IPS-15b (cell line): ENCODE measurements at regions not wholly inside any gene's neighbourhood (a gene's known extent, or its start where the extent isn't known, plus 50 kb on each side); places are given as distances from the start of the nearest gene placed in this dataset.

Experiments
- H3K27me3 ChIP-seq: one replicate; pipeline ENCODE4 v1.6.1; 2013; ENCODE audit warnings: low read length; ENCODE audit not compliant: control insufficient read depth, insufficient read depth
- H3K36me3 ChIP-seq: one replicate; pipeline ENCODE4 v1.6.1; 2013; ENCODE audit warnings: low read length; ENCODE audit not compliant: control insufficient read depth, insufficient read depth
- H3K4me1 ChIP-seq: one replicate; pipeline ENCODE4 v1.6.1; 2013; ENCODE audit warnings: mild to moderate bottlenecking, low read length; ENCODE audit not compliant: control insufficient read depth, insufficient read depth
- H3K4me3 ChIP-seq: one replicate; pipeline ENCODE4 v1.5.1; 2013; ENCODE audit warnings: low read depth, low read length
- H3K9ac ChIP-seq: one replicate; pipeline ENCODE4 v1.6.1; 2013; ENCODE audit warnings: low read depth, mild to moderate bottlenecking, low read length
- H3K9me3 ChIP-seq: one replicate; pipeline ENCODE4 v1.6.1; 2013; ENCODE audit warnings: mild to moderate bottlenecking, low read length; ENCODE audit not compliant: control insufficient read depth, insufficient read depth

DNA sequence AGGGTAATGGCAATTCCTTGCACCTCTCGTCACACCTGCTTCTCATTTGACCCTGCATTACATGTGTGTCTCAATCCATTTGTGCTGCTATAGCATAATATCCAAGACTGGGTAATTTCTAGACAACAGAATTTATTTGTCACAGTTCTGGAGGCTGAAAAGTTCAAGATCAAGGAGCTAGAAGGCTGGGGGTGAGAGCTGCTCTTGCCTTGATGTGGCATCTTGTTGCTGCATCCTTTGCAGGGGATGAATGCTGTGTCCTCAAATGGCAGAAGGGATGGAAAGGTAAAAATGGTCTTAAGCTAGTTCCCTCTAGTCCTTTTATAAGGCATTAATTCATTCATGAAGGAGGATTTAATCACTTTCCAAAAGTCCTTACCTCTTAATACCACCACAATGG lies 323.7 kb upstream of the RPS23 start:
- Histone ChIP-seq H3K4me3 (no peak overlapping the region), H3K27me3 (no peaks in the 10 kb centered on the region), H3K36me3 (no peaks in the 10 kb centered on the region), H3K9me3 (no peaks in the 10 kb centered on the region), H3K9ac (no peak overlapping the region), H3K4me1 (no peaks in the 10 kb centered on the region)

DNA sequence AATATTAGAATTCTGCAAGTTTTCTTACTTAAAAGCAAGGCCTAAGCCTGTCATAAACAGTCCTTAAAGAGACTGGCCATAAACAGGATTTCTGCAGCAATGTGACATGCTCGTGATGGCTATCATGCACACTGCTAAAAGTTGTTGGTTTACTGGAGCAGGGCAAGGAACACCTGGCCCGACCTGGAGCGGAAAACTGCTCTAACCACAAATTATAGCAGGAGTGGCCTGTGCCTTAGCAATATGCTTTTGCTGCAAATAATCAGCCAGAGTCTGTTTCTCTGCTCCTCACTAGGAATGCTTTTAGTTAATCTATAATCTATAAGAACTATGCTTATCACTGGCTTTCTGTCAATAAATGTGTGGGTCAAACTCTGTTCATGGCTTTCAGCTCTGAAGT lies 322.9 kb upstream of the RPS23 start:
- Histone ChIP-seq H3K36me3 (no peaks in the 10 kb centered on the region), H3K4me1 (no peaks in the 10 kb centered on the region), H3K4me3 (no peak overlapping the region), H3K9me3 (no peaks in the 10 kb centered on the region), H3K27me3 (no peaks in the 10 kb centered on the region), H3K9ac (no peak overlapping the region)

DNA sequence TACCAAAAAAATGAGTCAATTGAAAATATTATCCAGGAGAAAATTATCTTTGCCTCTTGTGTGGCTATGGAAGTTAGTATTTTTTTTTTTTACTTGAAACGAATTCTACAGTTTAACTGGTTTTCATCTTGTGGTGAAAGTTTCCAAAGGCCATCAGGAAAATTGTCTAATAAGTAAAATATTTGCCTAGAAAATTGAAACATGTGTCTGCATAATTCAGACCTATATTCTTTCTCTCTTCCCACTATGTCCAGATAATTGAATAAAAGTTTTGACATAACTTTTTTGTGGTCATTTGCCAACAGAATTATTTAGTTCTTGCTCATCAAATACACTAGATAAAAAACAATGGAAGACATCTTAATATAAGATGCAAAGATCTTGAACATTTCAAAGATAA lies 321.5 kb upstream of the RPS23 start:
- Histone ChIP-seq H3K9ac (no peak overlapping the region), H3K27me3 (no peaks in the 10 kb centered on the region), H3K9me3 (no peaks in the 10 kb centered on the region), H3K4me1 (peaks cover 11% of the 10 kb centered on the region), H3K36me3 (no peaks in the 10 kb centered on the region), H3K4me3 (no peak overlapping the region)

DNA sequence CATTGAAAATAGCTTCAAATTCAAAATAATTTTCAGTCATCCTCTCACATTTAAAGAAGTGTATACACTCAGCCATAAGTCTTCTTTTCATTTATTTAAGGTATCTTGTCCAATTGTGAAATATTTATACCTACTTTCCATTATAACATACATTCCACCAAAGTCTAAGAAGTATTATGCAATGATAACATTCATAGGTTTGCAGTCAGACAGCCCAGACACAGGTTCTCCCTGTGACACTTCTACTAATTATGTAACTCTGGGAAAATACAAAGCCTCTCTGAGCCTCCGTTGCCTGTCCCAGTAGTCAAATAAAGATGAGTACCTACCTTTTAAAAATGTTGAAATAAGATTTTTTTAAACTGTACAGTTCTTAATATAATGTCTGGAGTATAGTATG lies 320.9 kb upstream of the RPS23 start:
- H3K9ac ChIP-seq, result no peak overlapping the region
- H3K27me3 ChIP-seq, result no peaks in the 10 kb centered on the region
- no peaks in the 10 kb centered on the region for H3K36me3 ChIP-seq
- no peak overlapping the region for H3K4me3 ChIP-seq
- H3K9me3 ChIP-seq, result no peaks in the 10 kb centered on the region
- H3K4me1 ChIP-seq, result peaks cover 12% of the 10 kb centered on the region

DNA sequence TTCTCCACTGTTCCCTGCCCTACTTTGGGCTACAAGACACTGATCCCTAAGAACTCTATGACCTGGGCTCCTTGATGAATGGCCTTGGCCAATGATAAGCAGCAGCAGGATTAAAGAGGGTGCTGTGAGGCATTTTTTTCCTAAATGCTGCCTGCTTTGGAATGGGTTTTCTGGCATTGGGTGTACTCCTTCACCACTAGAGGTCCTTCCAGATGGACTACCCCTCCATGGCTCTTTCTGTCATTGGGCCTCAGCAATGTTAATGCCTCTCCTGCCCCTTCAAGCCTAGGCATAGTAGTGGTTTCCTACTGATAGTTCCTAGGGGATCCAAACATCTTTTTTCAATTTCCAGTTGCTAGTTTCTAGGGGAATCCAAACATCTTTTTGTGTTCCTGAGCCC lies 319.3 kb upstream of the RPS23 start:
- Histone ChIP-seq H3K4me3 (no peak overlapping the region), H3K4me1 (peaks cover 12% of the 10 kb centered on the region), H3K9ac (no peak overlapping the region), H3K27me3 (no peaks in the 10 kb centered on the region), H3K9me3 (no peaks in the 10 kb centered on the region), H3K36me3 (no peaks in the 10 kb centered on the region)

DNA sequence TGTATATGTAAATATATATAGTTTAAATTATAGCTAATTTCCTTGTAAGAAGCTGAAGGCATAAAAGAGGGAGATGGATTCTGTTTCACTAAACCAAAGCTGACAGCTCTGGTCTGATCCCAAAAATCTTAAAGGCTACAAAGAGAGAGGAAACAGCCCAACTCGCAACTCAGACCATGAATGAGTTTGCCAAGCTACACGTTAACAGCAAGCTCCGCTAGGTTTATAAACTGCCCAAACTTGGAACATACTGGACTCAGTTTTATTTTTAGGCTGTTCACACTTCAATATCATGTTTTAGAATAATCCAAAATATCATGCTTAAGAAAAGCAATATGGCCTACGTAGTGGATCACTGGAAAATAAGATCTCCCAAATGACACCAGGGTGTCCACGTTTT lies 318.3 kb upstream of the RPS23 start:
- H3K9ac ChIP-seq, result no peak overlapping the region
- no peaks in the 10 kb centered on the region for H3K36me3 ChIP-seq
- no peaks in the 10 kb centered on the region for H3K27me3 ChIP-seq
- H3K4me1 ChIP-seq, result peaks cover 17% of the 10 kb centered on the region
- no peak overlapping the region for H3K4me3 ChIP-seq
- no peaks in the 10 kb centered on the region for H3K9me3 ChIP-seq

DNA sequence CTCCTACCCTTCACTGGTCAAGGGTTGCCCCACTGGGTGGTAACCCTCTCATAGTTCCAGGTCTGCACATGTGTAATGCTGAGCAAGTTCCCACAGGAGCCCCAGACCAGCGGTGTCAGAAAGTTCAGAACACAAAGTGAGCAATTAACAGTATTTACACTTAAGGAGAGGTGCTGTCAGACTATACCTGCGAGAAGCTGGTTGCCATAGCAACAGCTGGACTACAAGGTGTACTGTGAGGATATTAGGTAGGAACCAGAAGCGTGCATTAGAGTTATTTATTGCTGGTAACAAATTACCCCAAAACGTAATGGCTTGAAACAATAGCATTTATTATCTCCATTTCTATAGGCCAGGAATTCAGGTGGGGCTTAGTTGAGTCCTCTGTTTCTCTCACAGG lies 317.0 kb upstream of the RPS23 start:
- Histone ChIP-seq H3K4me1 (peaks cover 20% of the 10 kb centered on the region), H3K4me3 (no peak overlapping the region), H3K36me3 (no peaks in the 10 kb centered on the region), H3K9me3 (no peaks in the 10 kb centered on the region), H3K9ac (no peak overlapping the region), H3K27me3 (no peaks in the 10 kb centered on the region)

DNA sequence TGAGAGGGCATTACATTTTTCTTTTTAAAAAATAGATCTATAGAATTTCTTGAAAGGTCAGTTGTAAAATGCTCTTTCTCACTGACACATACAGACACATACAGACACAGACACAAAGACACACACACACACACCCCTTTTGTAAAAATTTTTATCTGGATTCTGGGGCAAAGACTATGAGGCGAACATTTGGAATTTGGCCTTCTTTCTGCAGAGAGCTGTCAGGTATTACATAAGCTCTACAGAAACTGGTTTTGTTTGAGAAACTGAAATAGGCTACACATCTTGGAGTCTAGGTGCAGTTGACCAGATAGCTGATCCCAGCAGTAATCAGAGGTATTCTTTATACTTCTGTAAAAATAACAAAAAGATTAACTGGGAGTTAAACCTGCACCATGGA lies 315.9 kb upstream of the RPS23 start:
- Histone ChIP-seq H3K9me3 (no peaks in the 10 kb centered on the region), H3K9ac (no peak overlapping the region), H3K36me3 (no peaks in the 10 kb centered on the region)

DNA sequence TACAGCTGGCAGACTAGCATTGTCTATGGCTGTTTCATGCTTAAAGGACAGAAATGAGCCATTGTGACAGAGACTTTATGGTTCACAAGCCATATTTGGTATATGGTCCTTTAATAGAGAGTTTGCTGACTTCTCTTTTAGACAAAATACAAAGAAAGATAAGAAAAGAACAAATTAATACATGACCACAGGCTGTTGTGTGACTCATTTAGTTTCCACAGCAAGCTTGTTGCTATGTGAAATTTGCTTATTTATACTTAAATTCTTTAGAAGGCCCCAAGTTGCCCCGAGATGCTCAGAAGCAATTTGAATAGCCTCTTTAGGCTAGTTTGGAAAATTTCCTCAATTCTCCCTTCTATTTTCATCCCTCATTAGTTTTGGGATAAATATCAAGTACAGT lies 315.3 kb upstream of the RPS23 start:
- no peak overlapping the region for H3K4me3 ChIP-seq
- H3K9me3 ChIP-seq, result no peaks in the 10 kb centered on the region
- no peaks in the 10 kb centered on the region for H3K36me3 ChIP-seq
- H3K9ac ChIP-seq, result no peak overlapping the region
- H3K4me1 ChIP-seq, result peaks cover 20% of the 10 kb centered on the region
- H3K27me3 ChIP-seq, result no peaks in the 10 kb centered on the region

More for the DNA sequence above, 315.9 kb upstream of the RPS23 start:
- Histone ChIP-seq H3K4me1 (peaks cover 20% of the 10 kb centered on the region), H3K27me3 (no peaks in the 10 kb centered on the region), H3K4me3 (no peak overlapping the region)

DNA sequence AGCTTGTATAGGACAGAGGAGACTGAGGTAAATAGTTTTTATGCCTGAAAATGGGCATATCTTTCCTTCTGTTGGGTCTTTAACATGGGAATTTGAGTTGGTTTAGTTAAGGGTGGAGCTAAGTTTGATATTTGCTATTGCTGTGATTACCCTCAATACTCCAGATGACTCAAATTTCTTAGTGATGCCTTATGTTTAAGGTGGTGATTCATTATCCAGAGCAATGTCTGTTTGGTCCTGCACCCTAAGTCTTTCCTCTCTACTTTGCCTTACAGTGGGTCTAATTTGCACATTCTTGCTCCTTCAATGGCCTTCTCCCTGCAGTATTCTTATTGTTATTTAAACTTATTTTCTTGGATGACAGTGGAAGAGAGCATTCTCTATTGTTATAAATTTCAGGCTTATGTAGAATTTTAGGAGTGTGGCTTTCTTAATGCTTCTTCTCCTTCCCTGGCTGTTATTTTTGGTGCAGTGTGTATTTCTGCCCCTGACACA lies 312.9 kb upstream of the RPS23 start:
- Histone ChIP-seq H3K4me1 (peaks cover 20% of the 10 kb centered on the region), H3K36me3 (no peaks in the 10 kb centered on the region), H3K4me3 (no peak overlapping the region), H3K27me3 (no peaks in the 10 kb centered on the region), H3K9me3 (no peaks in the 10 kb centered on the region), H3K9ac (no peak overlapping the region)

DNA sequence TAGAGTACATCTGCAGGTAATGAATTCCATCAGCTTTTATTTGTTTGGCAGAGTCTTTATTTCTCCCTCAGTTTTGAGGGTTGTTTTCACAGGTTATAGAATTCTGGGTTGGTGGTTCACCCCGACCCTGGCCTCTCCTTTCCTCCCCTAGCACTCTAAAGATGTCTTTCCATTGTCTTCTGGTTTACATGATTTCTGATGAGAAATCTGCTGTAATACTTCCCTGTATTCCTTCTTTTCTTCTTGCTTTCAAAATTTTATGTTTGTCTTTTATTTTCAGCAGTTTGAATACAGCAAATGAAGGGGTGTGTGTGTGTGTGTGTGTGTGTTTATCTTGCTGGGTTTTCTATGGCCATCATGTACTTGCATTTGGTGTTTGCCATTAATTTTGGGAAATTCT lies 312.0 kb upstream of the RPS23 start:
- Histone ChIP-seq H3K4me3 (no peak overlapping the region), H3K9ac (no peak overlapping the region), H3K36me3 (no peaks in the 10 kb centered on the region), H3K4me1 (peaks cover 13% of the 10 kb centered on the region), H3K9me3 (no peaks in the 10 kb centered on the region), H3K27me3 (no peaks in the 10 kb centered on the region)

DNA sequence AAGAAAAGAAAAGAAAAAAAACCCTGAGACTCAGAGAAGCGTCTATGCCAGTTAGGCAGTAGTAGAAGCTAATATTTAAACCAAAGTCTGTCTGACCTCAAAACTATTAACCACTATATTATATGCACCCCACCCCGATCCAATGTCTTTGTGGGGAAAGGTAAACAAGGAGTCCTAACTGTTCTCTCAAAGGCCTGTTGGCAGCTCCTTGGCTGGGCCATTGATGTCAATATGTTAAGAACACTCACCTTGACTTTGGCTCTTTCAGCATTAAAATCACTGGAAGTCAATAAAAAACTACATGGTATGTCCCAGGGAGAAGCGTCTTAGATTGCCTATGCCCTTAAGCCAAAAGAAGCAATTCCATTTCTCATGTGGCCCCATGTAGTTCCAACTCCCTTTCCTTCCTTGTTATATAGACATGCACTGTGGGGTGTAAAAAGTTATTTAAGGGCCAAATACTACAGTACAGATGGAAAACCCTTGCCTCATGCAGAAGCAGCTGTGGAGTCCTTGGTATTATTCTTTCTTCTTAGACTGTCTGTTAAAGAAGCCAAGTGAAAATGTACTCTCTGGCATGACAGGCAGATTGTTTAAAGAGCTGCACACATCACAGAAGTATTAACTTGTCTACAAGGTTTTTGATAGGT lies 308.6 kb upstream of the RPS23 start:
- Histone ChIP-seq H3K9me3 (peaks cover 4% of the 10 kb centered on the region), H3K36me3 (no peaks in the 10 kb centered on the region), H3K9ac (no peak overlapping the region), H3K4me1 (peaks cover 6% of the 10 kb centered on the region), H3K4me3 (no peak overlapping the region), H3K27me3 (no peaks in the 10 kb centered on the region)
